ENCODE measurements at regions not wholly inside any gene's neighbourhood (a gene's known extent, or its start where the extent isn't known, plus 50 kb on each side); places are given as distances from the start of the nearest gene placed in this dataset.

DNA sequence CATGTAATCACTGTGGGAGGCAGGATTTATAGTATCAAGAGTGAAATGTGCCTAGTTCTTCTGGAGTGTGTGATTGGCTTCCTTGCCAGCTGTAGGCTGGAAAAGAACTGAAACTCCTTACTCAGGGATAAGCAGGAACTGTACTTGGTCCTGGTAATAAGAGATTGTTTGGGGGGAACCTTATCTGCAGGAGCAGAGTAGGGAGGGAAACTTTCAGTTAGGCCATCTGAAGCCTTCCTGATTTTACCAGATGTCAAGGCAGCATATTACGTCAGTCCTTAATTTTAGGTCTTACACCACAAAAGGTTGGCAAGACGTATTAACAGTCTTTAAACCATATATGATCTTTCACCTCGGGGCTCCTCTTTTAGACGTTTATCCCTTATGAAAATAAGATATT lies 231.5 kb upstream of the FMR1 start:
- TF ChIP-seq, protein P1, sequence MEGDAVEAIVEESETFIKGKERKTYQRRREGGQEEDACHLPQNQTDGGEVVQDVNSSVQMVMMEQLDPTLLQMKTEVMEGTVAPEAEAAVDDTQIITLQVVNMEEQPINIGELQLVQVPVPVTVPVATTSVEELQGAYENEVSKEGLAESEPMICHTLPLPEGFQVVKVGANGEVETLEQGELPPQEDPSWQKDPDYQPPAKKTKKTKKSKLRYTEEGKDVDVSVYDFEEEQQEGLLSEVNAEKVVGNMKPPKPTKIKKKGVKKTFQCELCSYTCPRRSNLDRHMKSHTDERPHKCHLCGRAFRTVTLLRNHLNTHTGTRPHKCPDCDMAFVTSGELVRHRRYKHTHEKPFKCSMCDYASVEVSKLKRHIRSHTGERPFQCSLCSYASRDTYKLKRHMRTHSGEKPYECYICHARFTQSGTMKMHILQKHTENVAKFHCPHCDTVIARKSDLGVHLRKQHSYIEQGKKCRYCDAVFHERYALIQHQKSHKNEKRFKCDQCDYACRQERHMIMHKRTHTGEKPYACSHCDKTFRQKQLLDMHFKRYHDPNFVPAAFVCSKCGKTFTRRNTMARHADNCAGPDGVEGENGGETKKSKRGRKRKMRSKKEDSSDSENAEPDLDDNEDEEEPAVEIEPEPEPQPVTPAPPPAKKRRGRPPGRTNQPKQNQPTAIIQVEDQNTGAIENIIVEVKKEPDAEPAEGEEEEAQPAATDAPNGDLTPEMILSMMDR (IDR thresholded peaks at IDR 0.05): no peak
- Histone ChIP-seq H3K4me3 (ENCODE audit: low read length) (no peak overlapping the region), H3K4me1 (ENCODE audit: insufficient read depth, low read length) (no peaks in the 10 kb centered on the region), H3K27ac (ENCODE audit: low read depth in 1 of 2, low read length in 2 of 2) (no peak overlapping the region), H3K36me3 (ENCODE audit: insufficient read depth, low read length) (no peaks in the 10 kb centered on the region), H3K27me3 (ENCODE audit: control insufficient read depth in 1 of 2, insufficient read depth in 2 of 2, low read length in 2 of 2) (no peaks in the 10 kb centered on the region), H3K9me3 (ENCODE audit: control insufficient read depth in 1 of 2, insufficient read depth in 1 of 2, low read length in 2 of 2) (peaks cover 0 to 4% of the 10 kb centered on the region in 2 experiments)
- no peaks in the 10 kb centered on the region for H3K4me1 Mint-ChIP-seq (ENCODE audit: low read depth)
- ATAC-seq (ENCODE audit: poor library complexity) (no peak), DNase-seq (no peak)
- H3K27me3 Mint-ChIP-seq: no peaks in the 10 kb centered on the region
- ChIA-PET CTCF (no interaction called here), POLR2A (no interaction called here)
- H3K9me3 Mint-ChIP-seq: peaks cover 1% of the 10 kb centered on the region
- H3K4me3 Mint-ChIP-seq: no peak overlapping the region
- H3K36me3 Mint-ChIP-seq (ENCODE audit: low read depth): no peaks in the 10 kb centered on the region
- intact Hi-C loops (cut with DNase I, micrococcal nuclease): no loop called here
- H3K27ac Mint-ChIP-seq: no peak overlapping the region

DNA sequence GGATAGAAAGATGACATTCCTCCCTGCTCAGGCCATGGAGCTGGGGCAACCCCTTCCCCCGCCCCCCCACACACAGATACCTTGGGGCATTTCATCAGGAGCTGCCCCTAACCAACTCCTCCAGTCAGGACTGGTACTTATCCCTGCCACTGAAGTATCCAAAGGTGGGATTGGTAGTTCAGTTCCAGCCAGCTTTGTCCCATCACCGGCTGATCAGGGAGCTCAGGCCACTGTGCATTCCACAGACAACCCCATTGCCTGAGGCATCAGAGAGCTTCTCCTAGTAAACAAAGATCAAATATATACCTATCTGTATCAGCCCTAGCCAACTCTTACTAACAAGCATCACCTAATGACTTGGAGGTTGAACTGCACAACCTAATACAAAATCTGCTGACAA lies 218.2 kb upstream of the FMR1 start:
- Histone ChIP-seq H3K27ac (ENCODE audit: low read depth in 1 of 2, low read length in 2 of 2) (no peak overlapping the region), H3K4me1 (ENCODE audit: insufficient read depth, low read length) (no peaks in the 10 kb centered on the region), H3K4me3 (ENCODE audit: low read length) (no peak overlapping the region), H3K36me3 (ENCODE audit: insufficient read depth, low read length) (no peaks in the 10 kb centered on the region), H3K27me3 (ENCODE audit: control insufficient read depth in 1 of 2, insufficient read depth in 2 of 2, low read length in 2 of 2) (no peaks in the 10 kb centered on the region), H3K9me3 (ENCODE audit: control insufficient read depth in 1 of 2, insufficient read depth in 1 of 2, low read length in 2 of 2) (peaks cover 0 to 10% of the 10 kb centered on the region in 2 experiments)
- TF ChIP-seq, protein P1 (IDR thresholded peaks at IDR 0.05): no peak
- ATAC-seq (ENCODE audit: poor library complexity) (no peak), DNase-seq (no peak)
- no peaks in the 10 kb centered on the region for H3K36me3 Mint-ChIP-seq (ENCODE audit: low read depth)
- no peak overlapping the region for H3K4me3 Mint-ChIP-seq
- intact Hi-C loops (cut with DNase I, micrococcal nuclease): no loop called here
- H3K9me3 Mint-ChIP-seq: no peaks in the 10 kb centered on the region
- H3K27me3 Mint-ChIP-seq: no peaks in the 10 kb centered on the region
- H3K4me1 Mint-ChIP-seq (ENCODE audit: low read depth): no peaks in the 10 kb centered on the region
- no peak overlapping the region for H3K27ac Mint-ChIP-seq
- ChIA-PET CTCF (no interaction called here), POLR2A (no interaction called here)

DNA sequence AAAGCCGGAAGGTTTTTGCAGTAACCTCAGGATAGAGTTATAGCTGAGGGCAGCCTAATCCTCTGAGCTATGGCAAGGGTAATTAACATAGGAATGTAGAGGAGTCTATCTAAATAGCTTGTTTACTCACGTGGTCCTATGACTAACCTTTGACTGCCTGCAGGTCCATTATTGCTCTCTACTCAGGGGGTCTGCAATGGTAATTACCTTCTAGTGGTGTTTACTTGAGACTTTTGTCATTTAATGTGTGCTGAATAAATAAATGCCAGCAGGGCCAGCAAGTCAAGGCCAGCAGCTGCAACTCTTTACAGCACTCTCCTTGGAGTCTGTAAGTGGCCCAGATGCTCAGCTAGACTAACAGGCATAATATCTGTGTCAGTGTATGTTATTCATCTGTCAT lies 212.7 kb upstream of the FMR1 start:
- Mint-ChIP-seq H3K27me3 (no peaks in the 10 kb centered on the region), H3K4me1 (ENCODE audit: low read depth) (no peaks in the 10 kb centered on the region), H3K9me3 (no peaks in the 10 kb centered on the region), H3K27ac (no peak overlapping the region), H3K36me3 (ENCODE audit: low read depth) (no peaks in the 10 kb centered on the region), H3K4me3 (no peak overlapping the region)
- H3K4me3 ChIP-seq (ENCODE audit: low read length): no peak overlapping the region
- no peak overlapping the region for H3K27ac ChIP-seq (ENCODE audit: low read depth in 1 of 2, low read length in 2 of 2)
- H3K4me1 ChIP-seq (ENCODE audit: insufficient read depth, low read length): no peaks in the 10 kb centered on the region
- no peaks in the 10 kb centered on the region for H3K9me3 ChIP-seq (ENCODE audit: control insufficient read depth in 1 of 2, insufficient read depth in 1 of 2, low read length in 2 of 2)
- H3K27me3 ChIP-seq (ENCODE audit: control insufficient read depth in 1 of 2, insufficient read depth in 2 of 2, low read length in 2 of 2): no peaks in the 10 kb centered on the region
- no peak for ATAC-seq (ENCODE audit: poor library complexity)
- TF ChIP-seq, protein P1 (IDR thresholded peaks at IDR 0.05): no peak
- POLR2A ChIA-PET: no interaction called here
- no peaks in the 10 kb centered on the region for H3K36me3 ChIP-seq (ENCODE audit: insufficient read depth, low read length)
- no peak for DNase-seq
- CTCF ChIA-PET: no interaction called here
- intact Hi-C loops (cut with DNase I, micrococcal nuclease): no loop called here
